Fibroblast of the aortic adventitia (primary cell): ENCODE measurements at regions not wholly inside any gene's neighbourhood (a gene's known extent, or its start where the extent isn't known, plus 50 kb on each side); places are given as distances from the start of the nearest gene placed in this dataset.

Experiments
- DNase-seq: peaks from one replicate; pipeline ENCODE4 v3.0.0-alpha.2; 2010; ENCODE audit warnings: low read depth
- H3K4me3 ChIP-seq: 2 replicates; pipeline ENCODE4 v1.5.1; 2011; ENCODE audit warnings: low read depth, mild to moderate bottlenecking, control low read depth, low read length, moderate library complexity
- CTCF ChIP-seq: IDR thresholded peaks from 2 replicates; pipeline ENCODE4 v1.5.1; 2011; ENCODE audit warnings: mild to moderate bottlenecking, low read length, control low read depth, inconsistent platforms; ENCODE audit not compliant: insufficient read depth

GRCh38 chr12:14275886-14276285 is 89.6 kb upstream of the ATF7IP start:
- no peak for TF ChIP-seq CTCF
- no peak overlapping the region for H3K4me3 ChIP-seq
- no peak for DNase-seq

- DNase-seq: no peak
- H3K4me3 ChIP-seq: no peak overlapping the region
- TF ChIP-seq CTCF: no peak
Observed at GRCh38 chr12:14278294-14278953, 87.1 kb upstream of the ATF7IP start.

- no peak for DNase-seq
- no peak for TF ChIP-seq CTCF
- H3K4me3 ChIP-seq: no peak overlapping the region
Observed at GRCh38 chr12:14279845-14280244, 85.6 kb upstream of the ATF7IP start.

GRCh38 chr12:14280921-14281320 is 84.6 kb upstream of the ATF7IP start:
- no peak for TF ChIP-seq CTCF
- H3K4me3 ChIP-seq: no peak overlapping the region
- DNase-seq: no peak

- DNase-seq: no peak
- TF ChIP-seq CTCF: no peak
- H3K4me3 ChIP-seq: no peak overlapping the region
Observed at GRCh38 chr12:14281539-14281938, 83.9 kb upstream of the ATF7IP start.

GRCh38 chr12:14283489-14284144 is 81.9 kb upstream of the ATF7IP start:
- no peak for TF ChIP-seq CTCF
- no peak overlapping the region for H3K4me3 ChIP-seq
- DNase-seq: no peak
